ENCODE measurements at regions not wholly inside any gene's neighbourhood (a gene's known extent, or its start where the extent isn't known, plus 50 kb on each side); places are given as distances from the start of the nearest gene placed in this dataset.
A peak's percentile ranks its signal among the peaks of the same experiment; 100 is the strongest.

- H3K4me3 ChIP-seq (ENCODE audit: low read depth, low read length), result no peak overlapping the region
- TF ChIP-seq CTCF (conservative IDR thresholded peaks at IDR 0.05; ENCODE audit: low read depth, low read length), result no peak
- peak; percentile 76 for DNase-seq (ENCODE audit: low read depth)
These were observed 512.7 kb upstream of the PAPPA start for GRCh38 chr9:115640887-115641286.

GRCh38 chr9:115642285-115642684 is 511.3 kb upstream of the PAPPA start:
- no peak overlapping the region for H3K4me3 ChIP-seq (ENCODE audit: low read depth, low read length)
- no peak for TF ChIP-seq CTCF (conservative IDR thresholded peaks at IDR 0.05; ENCODE audit: low read depth, low read length)
- no peak for DNase-seq (ENCODE audit: low read depth)

- TF ChIP-seq CTCF (conservative IDR thresholded peaks at IDR 0.05; ENCODE audit: low read depth, low read length), result no peak
- H3K4me3 ChIP-seq (ENCODE audit: low read depth, low read length), result no peak overlapping the region
- DNase-seq (ENCODE audit: low read depth), result peak; percentile 50
These were observed 509.5 kb upstream of the PAPPA start for GRCh38 chr9:115643948-115644727.

- TF ChIP-seq CTCF (conservative IDR thresholded peaks at IDR 0.05; ENCODE audit: low read depth, low read length), result no peak
- no peak overlapping the region for H3K4me3 ChIP-seq (ENCODE audit: low read depth, low read length)
- DNase-seq (ENCODE audit: low read depth), result peak; percentile 100
These were observed 503.6 kb upstream of the PAPPA start for GRCh38 chr9:115649991-115650472.

- no peak overlapping the region for H3K4me3 ChIP-seq (ENCODE audit: low read depth, low read length)
- peak; percentile 92 for DNase-seq (ENCODE audit: low read depth)
- TF ChIP-seq CTCF (conservative IDR thresholded peaks at IDR 0.05; ENCODE audit: low read depth, low read length), result no peak
These were observed 502.8 kb upstream of the PAPPA start for GRCh38 chr9:115650768-115651167.

- DNase-seq (ENCODE audit: low read depth), result no peak
- no peak overlapping the region for H3K4me3 ChIP-seq (ENCODE audit: low read depth, low read length)
- no peak for TF ChIP-seq CTCF (conservative IDR thresholded peaks at IDR 0.05; ENCODE audit: low read depth, low read length)
These were observed 502.1 kb upstream of the PAPPA start for GRCh38 chr9:115651461-115651860.

- TF ChIP-seq CTCF (conservative IDR thresholded peaks at IDR 0.05; ENCODE audit: low read depth, low read length), result peak; percentile 2
These were observed 500.4 kb upstream of the PAPPA start for GRCh38 chr9:115653171-115653606.

More at GRCh38 chr9:115653171-115653606, 500.4 kb upstream of the PAPPA start:
- no peak overlapping the region for H3K4me3 ChIP-seq (ENCODE audit: low read depth, low read length)
- DNase-seq (ENCODE audit: low read depth), result peak; percentile 95

Measured in choroid plexus epithelial cell (primary cell).